Activated naive CD8-positive, alpha-beta T cell treated with anti-CD3 and anti-CD28 coated beads for 36 hours (primary cell): ENCODE measurements at regions not wholly inside any gene's neighbourhood (a gene's known extent, or its start where the extent isn't known, plus 50 kb on each side); places are given as distances from the start of the nearest gene placed in this dataset.
"Not testable (repeated sequence)": the region's sequence is repeated elsewhere in the genome, so short reads cannot be mapped to it uniquely, and the experiment has no call there.

ENCODE experiments used
- DNase-seq: peaks from one replicate; pipeline ENCODE4 v3.0.0; 2021
- H3K27ac Mint-ChIP-seq: one replicate; pipeline ENCODE4 v1.8.0; 2022; ENCODE audit warnings: mild to moderate bottlenecking, moderate library complexity, mixed read lengths
- H3K27me3 Mint-ChIP-seq: one replicate; pipeline ENCODE4 v1.8.0; 2022; ENCODE audit warnings: mild to moderate bottlenecking, mixed read lengths
- H3K36me3 Mint-ChIP-seq: one replicate; pipeline ENCODE4 v1.8.0; 2021; ENCODE audit warnings: mild to moderate bottlenecking, mixed read lengths
- H3K4me1 Mint-ChIP-seq: one replicate; pipeline ENCODE4 v1.8.0; 2021; ENCODE audit warnings: mixed read lengths
- H3K4me3 Mint-ChIP-seq: one replicate; pipeline ENCODE4 v1.8.0; 2022; ENCODE audit warnings: mild to moderate bottlenecking, moderate library complexity, mixed read lengths
- H3K9me3 Mint-ChIP-seq: one replicate; pipeline ENCODE4 v1.8.0; 2022; ENCODE audit warnings: mixed read lengths

GRCh38 chr2:117553448-117553847 lies 261.0 kb upstream of the DDX18 start:
- no peak overlapping the region for H3K27ac Mint-ChIP-seq

GRCh38 chr2:117555965-117556364 lies 258.5 kb upstream of the DDX18 start:
- H3K36me3 Mint-ChIP-seq, result no peaks in the 10 kb centered on the region
- H3K4me1 Mint-ChIP-seq, result no peaks in the 10 kb centered on the region
- H3K27me3 Mint-ChIP-seq, result no peaks in the 10 kb centered on the region
- no peak for DNase-seq
- no peak overlapping the region for H3K27ac Mint-ChIP-seq
- H3K9me3 Mint-ChIP-seq, result no peaks in the 10 kb centered on the region
- H3K4me3 Mint-ChIP-seq, result no peak overlapping the region

More at GRCh38 chr2:117553448-117553847, 261.0 kb upstream of the DDX18 start:
- Mint-ChIP-seq H3K9me3 (peaks cover 3% of the 10 kb centered on the region), H3K4me3 (no peak overlapping the region), H3K4me1 (no peaks in the 10 kb centered on the region), H3K36me3 (no peaks in the 10 kb centered on the region), H3K27me3 (no peaks in the 10 kb centered on the region)
- no peak for DNase-seq

GRCh38 chr2:117557626-117558025 lies 256.9 kb upstream of the DDX18 start:
- no peaks in the 10 kb centered on the region for H3K36me3 Mint-ChIP-seq
- H3K4me3 Mint-ChIP-seq, result no peak overlapping the region
- peaks cover 1% of the 10 kb centered on the region for H3K9me3 Mint-ChIP-seq
- DNase-seq, result no peak
- H3K4me1 Mint-ChIP-seq, result no peaks in the 10 kb centered on the region
- no peak overlapping the region for H3K27ac Mint-ChIP-seq
- no peaks in the 10 kb centered on the region for H3K27me3 Mint-ChIP-seq

GRCh38 chr2:117562654-117563053 lies 251.8 kb upstream of the DDX18 start:
- no peak overlapping the region for H3K4me3 Mint-ChIP-seq
- peaks cover 10% of the 10 kb centered on the region for H3K9me3 Mint-ChIP-seq
- no peaks in the 10 kb centered on the region for H3K4me1 Mint-ChIP-seq
- no peaks in the 10 kb centered on the region for H3K36me3 Mint-ChIP-seq
- DNase-seq, result no peak
- no peaks in the 10 kb centered on the region for H3K27me3 Mint-ChIP-seq
- no peak overlapping the region for H3K27ac Mint-ChIP-seq

- no peaks in the 10 kb centered on the region for H3K4me1 Mint-ChIP-seq
- no peaks in the 10 kb centered on the region for H3K36me3 Mint-ChIP-seq
- DNase-seq, result no peak
- H3K27ac Mint-ChIP-seq, result no peak overlapping the region
- no peak overlapping the region for H3K4me3 Mint-ChIP-seq
- no peaks in the 10 kb centered on the region for H3K27me3 Mint-ChIP-seq
- peaks cover 33% of the 10 kb centered on the region for H3K9me3 Mint-ChIP-seq
Observed at GRCh38 chr2:117571590-117572349, 242.7 kb upstream of the DDX18 start.

GRCh38 chr2:117587310-117587709 lies 227.2 kb upstream of the DDX18 start:
- Mint-ChIP-seq H3K36me3 (no peaks in the 10 kb centered on the region), H3K4me3 (no peak overlapping the region), H3K27me3 (no peaks in the 10 kb centered on the region), H3K27ac (no peak overlapping the region), H3K9me3 (peaks cover 8% of the 10 kb centered on the region), H3K4me1 (no peaks in the 10 kb centered on the region)
- no peak for DNase-seq

- Mint-ChIP-seq H3K4me3 (no peak overlapping the region), H3K4me1 (no peaks in the 10 kb centered on the region), H3K9me3 (no peaks in the 10 kb centered on the region), H3K27me3 (peaks cover 10% of the 10 kb centered on the region), H3K27ac (no peak overlapping the region), H3K36me3 (no peaks in the 10 kb centered on the region)
- DNase-seq, result no peak
Observed at GRCh38 chr2:117603060-117603459, 211.4 kb upstream of the DDX18 start.

GRCh38 chr2:117603567-117603966 lies 210.9 kb upstream of the DDX18 start:
- Mint-ChIP-seq H3K27ac (no peak overlapping the region), H3K27me3 (peaks cover 9% of the 10 kb centered on the region), H3K4me1 (no peaks in the 10 kb centered on the region), H3K9me3 (no peaks in the 10 kb centered on the region), H3K36me3 (no peaks in the 10 kb centered on the region), H3K4me3 (no peak overlapping the region)
- no peak for DNase-seq

- H3K27me3 Mint-ChIP-seq, result no peaks in the 10 kb centered on the region
- H3K4me1 Mint-ChIP-seq, result no peaks in the 10 kb centered on the region
Observed at GRCh38 chr2:117607202-117607601, 207.3 kb upstream of the DDX18 start.

GRCh38 chr2:117613101-117613500 lies 201.4 kb upstream of the DDX18 start:
- no peaks in the 10 kb centered on the region for H3K27me3 Mint-ChIP-seq
- DNase-seq, result no peak
- H3K9me3 Mint-ChIP-seq, result peaks cover 2% of the 10 kb centered on the region
- H3K4me3 Mint-ChIP-seq, result no peak overlapping the region
- H3K36me3 Mint-ChIP-seq, result no peaks in the 10 kb centered on the region
- H3K27ac Mint-ChIP-seq, result no peak overlapping the region
- H3K4me1 Mint-ChIP-seq, result no peaks in the 10 kb centered on the region

More at GRCh38 chr2:117607202-117607601, 207.3 kb upstream of the DDX18 start:
- DNase-seq, result no peak
- no peak overlapping the region for H3K4me3 Mint-ChIP-seq
- no peak overlapping the region for H3K27ac Mint-ChIP-seq
- H3K36me3 Mint-ChIP-seq, result no peaks in the 10 kb centered on the region
- H3K9me3 Mint-ChIP-seq, result no peaks in the 10 kb centered on the region

- H3K4me3 Mint-ChIP-seq, result no peak overlapping the region
- H3K27me3 Mint-ChIP-seq, result no peaks in the 10 kb centered on the region
- H3K9me3 Mint-ChIP-seq, result peaks cover 2% of the 10 kb centered on the region
Observed at GRCh38 chr2:117614296-117614695, 200.2 kb upstream of the DDX18 start.

GRCh38 chr2:117614823-117615534 lies 199.5 kb upstream of the DDX18 start:
- Mint-ChIP-seq H3K27me3 (no peaks in the 10 kb centered on the region), H3K9me3 (peaks cover 2% of the 10 kb centered on the region), H3K27ac (no peak overlapping the region), H3K4me1 (no peaks in the 10 kb centered on the region), H3K36me3 (no peaks in the 10 kb centered on the region), H3K4me3 (no peak overlapping the region)
- no peak for DNase-seq

More at GRCh38 chr2:117614296-117614695, 200.2 kb upstream of the DDX18 start:
- Mint-ChIP-seq H3K27ac (no peak overlapping the region), H3K4me1 (no peaks in the 10 kb centered on the region), H3K36me3 (no peaks in the 10 kb centered on the region)
- no peak for DNase-seq

- Mint-ChIP-seq H3K4me3 (no peak overlapping the region), H3K4me1 (no peaks in the 10 kb centered on the region), H3K9me3 (peaks cover 4% of the 10 kb centered on the region), H3K27me3 (peaks cover 4% of the 10 kb centered on the region), H3K36me3 (no peaks in the 10 kb centered on the region), H3K27ac (no peak overlapping the region)
- DNase-seq, result no peak
Observed at GRCh38 chr2:117618607-117619006, 195.9 kb upstream of the DDX18 start.

GRCh38 chr2:117621326-117621725 lies 193.2 kb upstream of the DDX18 start:
- peaks cover 4% of the 10 kb centered on the region for H3K27me3 Mint-ChIP-seq

GRCh38 chr2:117623175-117623574 lies 191.3 kb upstream of the DDX18 start:
- not testable (repeated sequence) for H3K27me3 Mint-ChIP-seq, H3K27ac Mint-ChIP-seq, H3K4me3 Mint-ChIP-seq, H3K9me3 Mint-ChIP-seq, H3K36me3 Mint-ChIP-seq, DNase-seq, H3K4me1 Mint-ChIP-seq

More at GRCh38 chr2:117621326-117621725, 193.2 kb upstream of the DDX18 start:
- Mint-ChIP-seq H3K4me1 (no peaks in the 10 kb centered on the region), H3K9me3 (peaks cover 3% of the 10 kb centered on the region), H3K4me3 (no peak overlapping the region), H3K27ac (no peak overlapping the region), H3K36me3 (no peaks in the 10 kb centered on the region)
- no peak for DNase-seq
